ENCODE measurements at regions not wholly inside any gene's neighbourhood (a gene's known extent, or its start where the extent isn't known, plus 50 kb on each side); places are given as distances from the start of the nearest gene placed in this dataset.

- DNase-seq = no peak
These were observed 111.2 kb downstream of the RFLNA start for GRCh38 chr12:124406043-124406442.

- no peak for DNase-seq
These were observed 110.7 kb downstream of the RFLNA start for GRCh38 chr12:124405592-124405991.

DNA sequence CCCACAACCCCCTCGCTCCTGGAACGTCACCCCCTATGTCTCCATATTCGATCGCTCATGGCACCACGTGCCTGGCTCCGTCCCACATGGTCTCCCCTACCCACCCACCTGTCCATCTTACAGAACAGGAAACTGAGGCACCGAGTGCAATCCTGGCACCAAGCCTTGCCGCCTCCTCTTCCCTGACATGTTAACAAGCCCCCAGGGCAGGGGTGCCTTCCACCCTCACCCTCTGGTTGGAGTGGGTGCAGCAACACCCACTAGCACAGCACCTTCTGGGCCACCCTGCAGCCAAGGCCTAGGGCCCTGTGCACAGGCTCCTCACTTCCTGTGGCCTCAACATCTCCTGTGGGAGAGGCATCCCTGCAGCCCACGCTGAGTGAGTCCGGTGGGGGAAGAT, 110.3 kb downstream of the RFLNA start:
- DNase-seq = no peak

DNA sequence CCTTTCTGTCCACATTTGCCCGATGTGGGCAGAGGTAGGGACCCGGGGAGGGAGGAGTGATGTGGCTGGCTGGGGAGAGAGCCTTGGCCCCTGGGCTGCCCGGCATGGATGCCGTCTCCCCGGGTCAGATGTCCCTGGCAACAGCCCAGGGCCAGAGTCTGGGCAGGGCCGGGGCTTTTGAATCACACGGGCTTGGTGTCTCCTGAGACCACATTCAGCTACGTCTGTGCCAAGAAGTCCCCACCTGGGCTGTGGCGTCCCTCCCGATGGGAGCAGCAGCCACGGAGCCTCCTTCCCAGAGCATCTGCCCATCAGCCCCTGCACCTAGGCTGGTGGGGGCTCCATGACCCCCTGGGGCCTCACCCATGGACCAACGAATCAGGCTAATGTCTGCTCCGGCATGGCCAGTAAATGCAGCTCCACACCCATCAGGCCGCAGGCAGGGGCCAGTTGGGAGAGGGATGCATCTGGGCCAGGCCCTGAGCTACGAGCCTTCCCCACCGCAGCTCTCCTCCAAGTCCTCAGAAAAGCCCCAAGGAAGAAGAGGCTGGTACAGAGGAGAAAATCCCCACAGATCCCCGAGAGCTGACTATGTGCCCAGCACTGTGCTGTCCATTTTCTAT, 109.4 kb downstream of the RFLNA start:
- no peak for DNase-seq

GRCh38 chr12:124403273-124403672, 108.4 kb downstream of the RFLNA start:
- no peak for DNase-seq

GRCh38 chr12:124402248-124403066, 107.6 kb downstream of the RFLNA start:
- no peak for DNase-seq

DNA sequence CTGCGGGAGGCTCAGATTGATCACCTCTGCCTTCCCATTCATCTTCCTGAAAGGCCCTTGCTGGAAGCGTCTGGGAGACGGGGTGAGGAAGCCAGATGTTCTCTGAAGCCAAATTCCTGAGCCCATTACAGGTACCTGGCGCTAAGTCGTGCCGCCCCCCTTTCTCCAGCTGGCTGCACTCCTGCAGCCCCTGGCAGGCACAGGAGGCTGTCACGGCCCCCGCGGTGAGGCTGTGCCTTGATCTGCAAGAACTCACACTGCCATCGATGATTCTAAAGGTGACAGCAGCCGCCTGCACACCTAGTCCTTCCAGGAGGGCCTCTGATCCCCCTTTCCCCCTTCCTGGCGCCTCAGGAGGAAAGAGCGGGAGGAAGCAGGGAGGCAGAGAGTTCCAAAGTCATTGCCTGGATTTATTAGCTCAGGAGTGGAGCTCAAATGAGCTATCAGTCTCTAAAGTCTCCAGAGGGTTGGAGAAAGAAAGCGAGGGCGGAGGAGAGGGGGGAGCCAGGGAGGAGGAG, 106.9 kb downstream of the RFLNA start:
- DNase-seq = no peak

GRCh38 chr12:124400124-124400523, 105.2 kb downstream of the RFLNA start:
- no peak for DNase-seq

DNA sequence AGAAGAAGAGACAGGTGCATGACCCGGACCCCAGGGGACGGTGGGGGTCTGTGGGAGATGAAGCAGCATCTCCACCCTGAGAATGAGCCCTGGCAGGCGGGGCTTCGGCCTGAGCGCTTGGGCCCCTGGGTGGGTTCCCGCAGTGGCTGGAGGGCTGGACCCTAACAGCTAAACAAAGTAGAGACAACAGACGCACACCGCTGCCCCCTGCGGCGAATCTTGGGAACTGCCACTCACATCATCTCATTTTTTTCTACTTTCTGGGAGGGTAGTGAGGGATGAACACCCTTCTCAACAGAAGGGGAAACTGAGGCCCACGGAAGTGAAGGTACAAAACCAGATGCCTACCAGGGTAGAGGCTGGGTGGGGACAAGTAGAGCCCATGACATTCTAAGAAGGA, 104.7 kb downstream of the RFLNA start:
- peak; percentile 32 for DNase-seq

GRCh38 chr12:124398578-124399227, 103.8 kb downstream of the RFLNA start:
- DNase-seq = no peak

GRCh38 chr12:124397807-124398577, 103.1 kb downstream of the RFLNA start:
- no peak for DNase-seq

- DNase-seq = no peak
These were observed 102.4 kb downstream of the RFLNA start for GRCh38 chr12:124397399-124397679.

- no peak for DNase-seq
These were observed 101.9 kb downstream of the RFLNA start for GRCh38 chr12:124396544-124397398.

- DNase-seq = no peak
These were observed 101.1 kb downstream of the RFLNA start for GRCh38 chr12:124395986-124396385.

DNA sequence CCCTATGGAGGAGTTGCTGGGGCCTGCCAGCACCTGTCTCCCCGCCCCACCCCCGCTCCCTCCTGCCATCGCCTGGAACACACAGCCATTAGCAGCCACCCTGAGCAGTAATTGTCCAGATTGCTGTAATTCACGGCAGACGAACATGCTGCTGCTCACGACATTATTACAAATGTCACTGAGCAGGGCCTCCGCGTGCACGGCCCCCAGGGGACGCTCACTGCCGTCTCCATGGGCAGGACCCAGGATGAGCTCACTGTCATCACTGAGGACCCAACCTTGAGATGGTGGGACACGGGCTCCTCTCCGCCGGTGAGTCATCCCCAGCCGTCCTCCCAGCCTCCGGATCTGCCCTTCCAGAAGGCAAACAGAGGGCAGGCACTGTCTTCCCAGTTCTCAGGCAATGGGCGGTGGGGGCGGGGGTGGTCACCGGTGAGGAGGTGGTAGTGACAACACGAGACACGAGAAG, 100.4 kb downstream of the RFLNA start:
- no peak for DNase-seq

GRCh38 chr12:124394462-124395128, 99.7 kb downstream of the RFLNA start:
- DNase-seq = no peak

GRCh38 chr12:124393831-124394230, 98.9 kb downstream of the RFLNA start:
- no peak for DNase-seq

DNA sequence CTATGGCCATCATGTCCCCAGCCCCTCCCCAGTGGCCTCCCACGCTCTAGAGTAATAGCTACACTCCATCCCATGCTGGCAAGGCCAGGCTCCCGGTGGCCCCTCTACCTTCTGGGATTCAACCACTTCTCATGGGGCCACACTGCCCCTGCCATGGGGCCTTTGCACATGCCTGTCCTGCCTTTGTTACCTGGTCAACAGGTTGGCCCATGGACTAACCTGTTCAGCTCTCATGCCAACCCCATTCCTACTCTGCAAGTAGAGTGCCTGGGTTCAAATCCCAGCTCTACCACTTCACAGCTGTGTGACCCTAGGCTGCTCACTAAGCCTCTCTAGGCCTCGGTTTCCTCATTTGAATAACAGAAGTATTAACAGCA, 98.5 kb downstream of the RFLNA start:
- no peak for DNase-seq

- no peak for DNase-seq
These were observed 97.9 kb downstream of the RFLNA start for GRCh38 chr12:124392667-124393413.

GRCh38 chr12:124392271-124392666, 97.4 kb downstream of the RFLNA start:
- DNase-seq = no peak
